Keratinocyte (primary cell): ENCODE measurements at regions not wholly inside any gene's neighbourhood (a gene's known extent, or its start where the extent isn't known, plus 50 kb on each side); places are given as distances from the start of the nearest gene placed in this dataset.

Experiments
- DNase-seq: peaks from one replicate; pipeline ENCODE4 v3.0.0-alpha.2; 2011; ENCODE audit warnings: low read depth, missing footprints, low spot score
- FAIRE-seq: peaks from 2 replicates; lab custom pipeline; 2011; peaks lifted over from hg19 to GRCh38; lab: Jason Lieb, UNC
- H2AFZ ChIP-seq: 2 replicates; pipeline ENCODE4 v1.6.0; 2012; ENCODE audit warnings: low read length, control low read depth, inconsistent platforms; ENCODE audit not compliant: control insufficient read depth
- H3K27ac ChIP-seq: 2 replicates; pipeline ENCODE4 v1.5.1; 2011; ENCODE audit warnings: low read length; ENCODE audit not compliant: control insufficient read depth, insufficient read depth
- H3K27me3 ChIP-seq: 3 replicates; pipeline ENCODE4 v1.6.0; 2011; ENCODE audit warnings: low read length; ENCODE audit not compliant: control insufficient read depth, insufficient read depth; ENCODE audit errors: extremely low read depth
- H3K36me3 ChIP-seq, 2 experiments: 2 replicates in 1 of 2; 3 replicates in 1 of 2; pipeline ENCODE4 v1.5.1; 2011; ENCODE audit warnings: low read length in 2 of 2, mild to moderate bottlenecking in 1 of 2; ENCODE audit not compliant: control insufficient read depth in 2 of 2, insufficient read depth in 2 of 2; ENCODE audit errors: extremely low read depth in 1 of 2
- H3K4me1 ChIP-seq: 3 replicates; pipeline ENCODE4 v1.5.1; 2011; ENCODE audit warnings: low read length; ENCODE audit not compliant: control insufficient read depth, insufficient read depth; ENCODE audit errors: extremely low read depth
- H3K4me2 ChIP-seq: 3 replicates; pipeline ENCODE4 v1.6.0; 2011; ENCODE audit warnings: low read depth, low read length; ENCODE audit not compliant: control insufficient read depth, insufficient read depth; ENCODE audit errors: extremely low read depth
- H3K4me3 ChIP-seq, 3 experiments: fragments of 200-600 bp in 1 of 3; sonication (generic) in 1 of 3; 2 replicates in 2 of 3; 3 replicates in 1 of 3; pipeline ENCODE4 v1.5.1; 2011 to 2016; ENCODE audit warnings: low read length in 3 of 3, mild to moderate bottlenecking in 3 of 3, control low read depth in 2 of 3, inconsistent platforms in 1 of 3, low read depth in 1 of 3, mixed read lengths in 1 of 3, mixed run types in 1 of 3, moderate library complexity in 1 of 3; ENCODE audit not compliant: control insufficient read depth in 2 of 3, insufficient read depth in 2 of 3; ENCODE audit errors: extremely low read depth in 1 of 3
- H3K79me2 ChIP-seq: 2 replicates; pipeline ENCODE4 v1.6.0; 2012; ENCODE audit warnings: low read length; ENCODE audit not compliant: control insufficient read depth, insufficient read depth
- H3K9ac ChIP-seq: 3 replicates; pipeline ENCODE4 v1.6.0; 2011; ENCODE audit warnings: low read length; ENCODE audit not compliant: control insufficient read depth, insufficient read depth; ENCODE audit errors: extremely low read depth
- H3K9me1 ChIP-seq: 3 replicates; pipeline ENCODE4 v1.6.0; 2011; ENCODE audit warnings: low read length; ENCODE audit not compliant: control insufficient read depth, insufficient read depth; ENCODE audit errors: extremely low read depth
- H3K9me3 ChIP-seq: 2 replicates; pipeline ENCODE4 v1.5.1; 2012; ENCODE audit warnings: low read depth, low read length; ENCODE audit not compliant: control insufficient read depth
- H4K20me1 ChIP-seq: 3 replicates; pipeline ENCODE4 v1.6.0; 2011; ENCODE audit warnings: low read length; ENCODE audit not compliant: control insufficient read depth, insufficient read depth; ENCODE audit errors: extremely low read depth
- CTCF ChIP-seq, 3 experiments: IDR thresholded peaks in 1 of 3; conservative IDR thresholded peaks in 1 of 3; optimal IDR thresholded peaks in 1 of 3; 2 replicates in 2 of 3; 3 replicates in 1 of 3; pipeline versions ENCODE3 to v1.5.1; 2011; ENCODE audit warnings: low read length in 3 of 3, mild to moderate bottlenecking in 3 of 3, moderate library complexity in 2 of 3, control low read depth in 1 of 3, inconsistent platforms in 1 of 3; ENCODE audit not compliant: insufficient read depth in 2 of 3; ENCODE audit errors: extremely low read depth in 1 of 3
- EZH2 ChIP-seq: IDR thresholded peaks from one replicate; pipeline ENCODE4 v1.6.1; 2012; ENCODE audit warnings: inconsistent platforms, mild to moderate bottlenecking, low read length, moderate library complexity
- dilution Hi-C: fragments of 300-500 bp; cut with MboI; formaldehyde crosslinking; loops from one replicate; pipeline ENCODE4 v1.7.0; 2020; ENCODE audit warnings: low sequenced_read_pairs; ENCODE audit not compliant: extremely low pct_ligation_motif_present

- H3K27me3 ChIP-seq: no peaks in the 10 kb centered on the region
- TF ChIP-seq CTCF (optimal IDR thresholded peaks at IDR 0.05 in 1 of 3, IDR thresholded peaks at IDR 0.05 in 1 of 3, conservative IDR thresholded peaks at IDR 0.05 in 1 of 3; ENCODE audit: extremely low read depth in 1 of 3, insufficient read depth in 2 of 3, low read length in 3 of 3): no peak
- TF ChIP-seq EZH2: no peak
- DNase-seq (no peak), FAIRE-seq (no peak)
- dilution Hi-C loops: no loop called here
- H3K9me1 ChIP-seq: no peaks in the 10 kb centered on the region
- no peaks in the 10 kb centered on the region for H3K9me3 ChIP-seq
- H3K4me2 ChIP-seq: no peak overlapping the region
- no peak overlapping the region for H3K4me3 ChIP-seq
- H4K20me1 ChIP-seq: no peaks in the 10 kb centered on the region
- H2AFZ ChIP-seq: no peak overlapping the region
- H3K27ac ChIP-seq: no peak overlapping the region
- H3K9ac ChIP-seq: no peak overlapping the region
- no peaks in the 10 kb centered on the region for H3K36me3 ChIP-seq
- no peaks in the 10 kb centered on the region for H3K79me2 ChIP-seq
- no peaks in the 10 kb centered on the region for H3K4me1 ChIP-seq
Measured at GRCh38 chr2:235180642-235181041, 228.8 kb downstream of the SH3BP4 start.

- FAIRE-seq: no peak
- DNase-seq: no peak
- Histone ChIP-seq H3K4me2 (no peak overlapping the region), H3K9me3 (no peaks in the 10 kb centered on the region), H3K9ac (no peak overlapping the region), H3K9me1 (no peaks in the 10 kb centered on the region), H3K27ac (no peak overlapping the region), H3K27me3 (peaks cover 10% of the 10 kb centered on the region), H3K36me3 (no peaks in the 10 kb centered on the region), H4K20me1 (no peaks in the 10 kb centered on the region), H3K4me3 (no peak overlapping the region), H3K79me2 (no peaks in the 10 kb centered on the region), H2AFZ (no peak overlapping the region), H3K4me1 (no peaks in the 10 kb centered on the region)
- TF ChIP-seq EZH2: no peak
- TF ChIP-seq CTCF (optimal IDR thresholded peaks at IDR 0.05 in 1 of 3, IDR thresholded peaks at IDR 0.05 in 1 of 3, conservative IDR thresholded peaks at IDR 0.05 in 1 of 3; ENCODE audit: extremely low read depth in 1 of 3, insufficient read depth in 2 of 3, low read length in 3 of 3): no peak
- dilution Hi-C loops: no loop called here
Measured at GRCh38 chr2:235183786-235184185, 232.0 kb downstream of the SH3BP4 start.
